Peyer's patch (tissue), 4 donors: ENCODE measurements at regions not wholly inside any gene's neighbourhood (a gene's known extent, or its start where the extent isn't known, plus 50 kb on each side); places are given as distances from the start of the nearest gene placed in this dataset.

Experiments used
- DNase-seq, 3 donors: peaks; one replicate each; pipeline ENCODE4 v3.0.0-alpha.2; 2017 to 2019
- H3K27ac ChIP-seq, 4 donors: fragments of 200-600 bp; sonication (generic); one replicate each; pipeline ENCODE4 v1.5.1; 2016 to 2019
- H3K27me3 ChIP-seq, 2 donors: fragments of 200-600 bp; sonication (generic); one replicate each; pipeline ENCODE4 v1.5.1; 2019
- H3K36me3 ChIP-seq, 3 donors: fragments of 200-600 bp; sonication (generic); one replicate each; pipeline ENCODE4 v1.5.1; 2016 to 2019
- H3K4me1 ChIP-seq, 4 donors: fragments of 200-600 bp; sonication (generic); one replicate each; pipeline ENCODE4 v1.5.1; 2016 to 2019
- H3K4me3 ChIP-seq, 4 donors: fragments of 200-600 bp; sonication (generic); 1 replicate in 3 of 4; 2 replicates in 1 of 4; pipeline ENCODE4 v1.5.1; 2016 to 2019; ENCODE audit warnings: mild to moderate bottlenecking in 1 of 4
- H3K9me3 ChIP-seq, 4 donors: fragments of 200-600 bp; sonication (generic); one replicate each; pipeline ENCODE4 v1.5.1; 2016 to 2019; ENCODE audit warnings: mild to moderate bottlenecking in 1 of 4
- CTCF ChIP-seq, 6 experiments: fragments of 450-650 bp in 4 of 6; fragments of 200-600 bp in 2 of 6; sonication (generic) in 1 of 6; IDR thresholded peaks; one replicate each; pipeline ENCODE4 v1.5.1; 2017 to 2019; ENCODE audit warnings: antibody characterized with exemption in 6 of 6, mild to moderate bottlenecking in 3 of 6, moderate library complexity in 1 of 6
- POLR2A ChIP-seq, 2 donors: fragments of 450-650 bp; IDR thresholded peaks; one replicate each; pipeline ENCODE4 v1.5.1; 2017; ENCODE audit warnings: antibody characterized with exemption in 2 of 2, mild to moderate bottlenecking in 2 of 2, moderate library complexity in 2 of 2

DNA sequence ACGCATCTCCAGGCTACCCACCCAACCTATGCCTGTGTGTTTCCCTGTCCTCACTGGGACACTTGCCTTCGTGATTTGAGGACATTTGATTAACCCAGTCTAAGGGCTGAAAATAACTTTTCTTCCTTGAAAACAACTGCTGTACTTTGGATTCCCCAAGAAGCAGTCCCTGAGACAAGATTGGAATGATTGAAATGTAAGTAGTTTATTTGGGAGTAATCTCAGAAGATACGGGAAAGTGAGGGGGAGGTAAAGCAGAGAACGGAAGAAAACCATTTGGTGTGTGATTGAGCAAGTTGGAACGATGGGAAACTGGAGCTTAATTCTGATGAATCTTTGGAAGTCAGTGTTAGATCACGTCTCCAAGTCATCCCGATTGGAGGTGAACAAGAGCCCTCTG is 143.8 kb upstream of the LMCD1 start:
- H3K9me3 ChIP-seq = no peaks in the 10 kb centered on the region
- H3K36me3 ChIP-seq = no peaks in the 10 kb centered on the region
- peak overlapping the region in 1 of 4 donors; percentile 50 for H3K27ac ChIP-seq
- no peak for TF ChIP-seq POLR2A (IDR thresholded peaks at IDR 0.05)
- no peak for TF ChIP-seq CTCF (IDR thresholded peaks at IDR 0.05)
- no peaks in the 10 kb centered on the region for H3K27me3 ChIP-seq
- H3K4me1 ChIP-seq = peaks cover 0 to 10% (median 0%) of the 10 kb centered on the region in 4 donors
- H3K4me3 ChIP-seq = no peak overlapping the region
- no peak for DNase-seq

- Histone ChIP-seq H3K36me3 (no peaks in the 10 kb centered on the region), H3K27ac (no peak overlapping the region), H3K27me3 (no peaks in the 10 kb centered on the region), H3K4me3 (no peak overlapping the region), H3K4me1 (peaks cover 0 to 10% (median 0%) of the 10 kb centered on the region in 4 donors), H3K9me3 (no peaks in the 10 kb centered on the region)
- DNase-seq = no peak
- TF ChIP-seq CTCF (IDR thresholded peaks at IDR 0.05) = no peak
- TF ChIP-seq POLR2A (IDR thresholded peaks at IDR 0.05) = no peak
These were observed 142.5 kb upstream of the LMCD1 start for GRCh38 chr3:8359133-8359532.

- TF ChIP-seq CTCF (IDR thresholded peaks at IDR 0.05) (no peak), POLR2A (IDR thresholded peaks at IDR 0.05) (no peak)
- Histone ChIP-seq H3K27ac (no peak overlapping the region), H3K9me3 (no peaks in the 10 kb centered on the region), H3K27me3 (no peaks in the 10 kb centered on the region), H3K36me3 (no peaks in the 10 kb centered on the region), H3K4me1 (no peaks in the 10 kb centered on the region), H3K4me3 (no peak overlapping the region)
- DNase-seq = no peak
These were observed 138.4 kb upstream of the LMCD1 start for GRCh38 chr3:8363200-8363599.

DNA sequence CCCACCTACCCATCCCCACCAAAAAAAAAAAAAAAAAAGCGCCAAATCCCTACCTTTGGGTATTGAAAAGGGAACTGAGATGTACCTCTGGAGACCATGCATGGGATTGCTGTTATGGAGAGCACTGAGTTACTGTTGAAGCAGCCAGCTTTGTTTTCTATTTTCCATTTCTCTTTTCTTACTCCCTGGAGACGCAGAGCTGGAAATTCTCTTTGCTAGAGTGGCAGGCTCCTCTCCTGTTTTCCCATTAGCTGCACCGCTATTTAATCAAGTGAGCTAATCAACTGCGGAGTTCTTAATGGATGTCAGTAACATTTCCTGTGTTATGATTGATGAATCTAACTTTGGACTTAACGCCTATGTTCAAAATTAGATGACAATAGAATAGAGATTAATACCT is 136.1 kb upstream of the LMCD1 start:
- H3K27me3 ChIP-seq = no peaks in the 10 kb centered on the region
- no peak overlapping the region for H3K27ac ChIP-seq
- no peak for TF ChIP-seq POLR2A (IDR thresholded peaks at IDR 0.05)
- TF ChIP-seq CTCF (IDR thresholded peaks at IDR 0.05) = no peak
- H3K4me1 ChIP-seq = no peaks in the 10 kb centered on the region
- no peak overlapping the region for H3K4me3 ChIP-seq
- no peaks in the 10 kb centered on the region for H3K9me3 ChIP-seq
- no peaks in the 10 kb centered on the region for H3K36me3 ChIP-seq
- no peak for DNase-seq

- H3K9me3 ChIP-seq = no peaks in the 10 kb centered on the region
- H3K36me3 ChIP-seq = no peaks in the 10 kb centered on the region
- H3K27me3 ChIP-seq = no peaks in the 10 kb centered on the region
- DNase-seq = no peak
- no peak overlapping the region for H3K27ac ChIP-seq
- H3K4me1 ChIP-seq = no peaks in the 10 kb centered on the region
- no peak for TF ChIP-seq POLR2A (IDR thresholded peaks at IDR 0.05)
- H3K4me3 ChIP-seq = no peak overlapping the region
These were observed 135.3 kb upstream of the LMCD1 start for GRCh38 chr3:8366219-8366810.

GRCh38 chr3:8368598-8368997 is 133.0 kb upstream of the LMCD1 start:
- H3K27me3 ChIP-seq = no peaks in the 10 kb centered on the region
- H3K4me1 ChIP-seq = no peaks in the 10 kb centered on the region
- H3K36me3 ChIP-seq = no peaks in the 10 kb centered on the region
- no peaks in the 10 kb centered on the region for H3K9me3 ChIP-seq
- H3K27ac ChIP-seq = no peak overlapping the region
- no peak for DNase-seq
- TF ChIP-seq CTCF (IDR thresholded peaks at IDR 0.05) (no peak), POLR2A (IDR thresholded peaks at IDR 0.05) (no peak)
- H3K4me3 ChIP-seq = no peak overlapping the region
